MM.1S (cell line): ENCODE measurements at regions not wholly inside any gene's neighbourhood (a gene's known extent, or its start where the extent isn't known, plus 50 kb on each side); places are given as distances from the start of the nearest gene placed in this dataset.

Experiments used
- DNase-seq: peaks from one replicate; pipeline ENCODE4 v3.0.0-alpha.2; 2015
- H2AFZ ChIP-seq: fragments of 300-600 bp; sonication (generic); 2 replicates; pipeline ENCODE4 v1.6.0; 2016; ENCODE audit warnings: antibody characterized with exemption, low read length
- H3F3A ChIP-seq: fragments of 300-600 bp; sonication (generic); 2 replicates; pipeline ENCODE4 v1.6.1; 2016; ENCODE audit warnings: mild to moderate bottlenecking, antibody characterized with exemption, low read length, moderate library complexity, mixed read lengths; ENCODE audit not compliant: insufficient read depth
- H3K27ac ChIP-seq: fragments of 300-600 bp; sonication (generic); 2 replicates; pipeline ENCODE4 v1.5.1; 2016; ENCODE audit warnings: mild to moderate bottlenecking, low read length
- H3K27me3 ChIP-seq: fragments of 300-600 bp; sonication (generic); replicated peaks from 2 replicates; pipeline ENCODE4 v1.6.0; 2016; ENCODE audit warnings: low read length; ENCODE audit not compliant: insufficient read depth
- H3K36me3 ChIP-seq: fragments of 300-600 bp; sonication (generic); replicated peaks from 2 replicates; pipeline ENCODE4 v1.6.1; 2016; ENCODE audit warnings: mild to moderate bottlenecking, low read length, mixed read lengths; ENCODE audit not compliant: insufficient read depth
- H3K4me1 ChIP-seq: fragments of 300-600 bp; sonication (generic); 2 replicates; pipeline ENCODE4 v1.6.1; 2016; ENCODE audit warnings: low read length, mixed read lengths
- H3K4me2 ChIP-seq: fragments of 300-600 bp; sonication (generic); 2 replicates; pipeline ENCODE4 v1.6.0; 2016; ENCODE audit warnings: low read depth, low read length
- H3K4me3 ChIP-seq: fragments of 300-600 bp; sonication (generic); 2 replicates; pipeline ENCODE4 v1.5.1; 2016; ENCODE audit warnings: low read length, mixed read lengths
- H3K79me2 ChIP-seq: fragments of 300-600 bp; sonication (generic); 2 replicates; pipeline ENCODE4 v1.6.1; 2016; ENCODE audit warnings: mixed run types, low read length, mixed read lengths
- H3K9ac ChIP-seq: fragments of 300-600 bp; sonication (generic); 2 replicates; pipeline ENCODE4 v1.6.1; 2016; ENCODE audit warnings: low read length, mixed read lengths
- H3K9me2 ChIP-seq: fragments of 300-600 bp; sonication (generic); replicated peaks from 2 replicates; pipeline ENCODE4 v1.6.1; 2016; ENCODE audit warnings: mild to moderate bottlenecking, low read length, mixed read lengths; ENCODE audit not compliant: insufficient read depth
- H3K9me3 ChIP-seq: fragments of 300-600 bp; sonication (generic); replicated peaks from 2 replicates; pipeline ENCODE4 v1.6.1; 2016; ENCODE audit warnings: mild to moderate bottlenecking, low read length, mixed read lengths; ENCODE audit not compliant: insufficient read depth
- H4K20me1 ChIP-seq: fragments of 300-600 bp; sonication (generic); 2 replicates; pipeline ENCODE4 v1.6.1; 2016; ENCODE audit warnings: mild to moderate bottlenecking, low read length, moderate library complexity, mixed read lengths; ENCODE audit not compliant: insufficient read depth
- CTCF ChIP-seq: fragments of 300-600 bp; sonication (generic); IDR thresholded peaks from 2 replicates; pipeline ENCODE4 v1.5.1; 2016; ENCODE audit warnings: antibody characterized with exemption, low read length, mixed read lengths
- EZH2 ChIP-seq: fragments of 300-600 bp; sonication (generic); optimal IDR thresholded peaks from 2 replicates; pipeline ENCODE3; 2017; ENCODE audit warnings: low read depth, mild to moderate bottlenecking, antibody characterized with exemption, low read length, mixed read lengths
- EZH2phosphoT487 ChIP-seq: fragments of 300-600 bp; sonication (generic); IDR thresholded peaks from 2 replicates; pipeline ENCODE4 v1.6.1; 2018; ENCODE audit warnings: antibody characterized with exemption, low read length

DNA sequence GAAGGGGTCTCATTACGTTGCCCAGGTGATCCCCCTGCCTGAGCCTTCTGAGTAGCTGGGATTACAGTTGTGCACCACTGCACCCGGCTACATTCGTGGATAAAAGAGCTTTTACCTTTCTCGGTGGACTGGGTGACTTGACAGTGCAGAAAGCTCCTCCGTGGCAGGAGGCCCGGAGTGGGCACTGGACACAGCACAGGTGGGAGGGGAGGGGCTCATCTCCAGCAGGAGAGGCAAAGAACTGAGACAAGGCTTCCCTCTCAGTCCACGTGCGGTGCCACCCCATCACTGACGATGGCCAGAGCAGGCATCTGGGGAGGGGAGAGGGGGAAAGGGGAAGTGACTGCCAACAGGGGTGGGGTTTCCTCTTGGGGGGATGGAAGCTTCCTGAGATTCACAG lies 118.4 kb downstream of the SHANK2 start:
- Histone ChIP-seq H4K20me1 (no peaks in the 10 kb centered on the region), H3K4me3 (no peak overlapping the region), H3K9me2 (no peaks in the 10 kb centered on the region), H3K4me1 (no peaks in the 10 kb centered on the region), H3K79me2 (no peaks in the 10 kb centered on the region), H3K9me3 (no peaks in the 10 kb centered on the region), H3K36me3 (no peaks in the 10 kb centered on the region), H3F3A (no peaks in the 10 kb centered on the region), H2AFZ (no peak overlapping the region), H3K27ac (no peak overlapping the region), H3K4me2 (no peak overlapping the region), H3K9ac (no peak overlapping the region), H3K27me3 (peaks cover 64% of the 10 kb centered on the region)
- TF ChIP-seq EZH2phosphoT487 (no peak), CTCF (no peak), EZH2 (no peak)
- DNase-seq: no peak

DNA sequence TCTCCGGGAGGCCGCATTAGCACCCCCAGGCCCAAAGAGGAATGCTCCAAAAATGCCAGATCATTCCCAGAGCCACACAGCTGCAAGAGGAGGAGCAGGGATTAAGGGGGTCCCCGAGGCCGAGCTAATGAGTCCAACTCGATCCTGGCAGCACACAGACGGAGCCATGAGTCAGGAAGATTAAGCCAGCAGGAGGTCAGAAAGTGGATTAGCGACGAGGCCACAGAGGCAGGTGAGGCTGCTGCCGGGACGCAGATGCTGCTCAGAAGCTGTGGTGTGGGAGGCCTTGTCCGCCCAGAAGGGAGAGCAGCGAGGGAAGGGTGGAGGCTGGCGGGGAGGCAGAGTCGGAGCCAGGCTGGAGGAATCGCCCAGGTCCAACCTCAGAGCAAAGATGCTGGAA lies 120.5 kb downstream of the SHANK2 start:
- Histone ChIP-seq H3K27ac (no peak overlapping the region), H3K9ac (no peak overlapping the region), H3F3A (no peaks in the 10 kb centered on the region), H3K4me1 (no peaks in the 10 kb centered on the region), H3K9me2 (no peaks in the 10 kb centered on the region), H3K36me3 (no peaks in the 10 kb centered on the region), H2AFZ (no peak overlapping the region), H3K4me2 (no peak overlapping the region), H3K9me3 (no peaks in the 10 kb centered on the region), H3K4me3 (no peak overlapping the region), H3K27me3 (peaks cover 59% of the 10 kb centered on the region), H3K79me2 (no peaks in the 10 kb centered on the region), H4K20me1 (no peaks in the 10 kb centered on the region)
- no peak for TF ChIP-seq EZH2
- no peak for TF ChIP-seq EZH2phosphoT487
- no peak for TF ChIP-seq CTCF
- no peak for DNase-seq

GRCh38 chr11:71130106-71130505 lies 122.3 kb downstream of the SHANK2 start:
- no peaks in the 10 kb centered on the region for H3K79me2 ChIP-seq
- peaks cover 59% of the 10 kb centered on the region for H3K27me3 ChIP-seq
- no peaks in the 10 kb centered on the region for H3F3A ChIP-seq
- H3K4me2 ChIP-seq: no peak overlapping the region
- H3K4me3 ChIP-seq: no peak overlapping the region
- no peaks in the 10 kb centered on the region for H3K4me1 ChIP-seq
- no peaks in the 10 kb centered on the region for H4K20me1 ChIP-seq
- DNase-seq: no peak
- H3K27ac ChIP-seq: no peak overlapping the region
- H2AFZ ChIP-seq: no peak overlapping the region
- H3K9me2 ChIP-seq: no peaks in the 10 kb centered on the region
- no peak overlapping the region for H3K9ac ChIP-seq
- TF ChIP-seq EZH2phosphoT487: no peak
- no peak for TF ChIP-seq CTCF
- no peak for TF ChIP-seq EZH2
- H3K9me3 ChIP-seq: no peaks in the 10 kb centered on the region
- H3K36me3 ChIP-seq: no peaks in the 10 kb centered on the region
